ENCODE measurements at regions not wholly inside any gene's neighbourhood (a gene's known extent, or its start where the extent isn't known, plus 50 kb on each side); places are given as distances from the start of the nearest gene placed in this dataset.

GRCh38 chr12:107544937-107545336 lies 140.7 kb upstream of the PWP1 start:
- Histone ChIP-seq H3K4me3 (ENCODE audit: low read depth in 1 of 2, low read length in 2 of 2) (no peak overlapping the region), H3K36me3 (ENCODE audit: insufficient read depth, low read length) (no peaks in the 10 kb centered on the region), H3K9ac (ENCODE audit: low read length) (no peak overlapping the region), H3K27ac (ENCODE audit: low read depth, low read length) (no peak overlapping the region), H3K27me3 (ENCODE audit: control insufficient read depth in 1 of 2, insufficient read depth in 2 of 2, low read length in 2 of 2) (no peaks in the 10 kb centered on the region), H3K9me3 (ENCODE audit: low read length) (no peaks in the 10 kb centered on the region), H3K4me1 (ENCODE audit: insufficient read depth, low read length) (no peaks in the 10 kb centered on the region)

- no peak overlapping the region for H3K27ac ChIP-seq (ENCODE audit: low read depth, low read length)
These were observed 139.8 kb upstream of the PWP1 start for GRCh38 chr12:107545737-107546353.

GRCh38 chr12:107547389-107547788 lies 138.2 kb upstream of the PWP1 start:
- Histone ChIP-seq H3K9ac (ENCODE audit: low read length) (no peak overlapping the region), H3K4me3 (ENCODE audit: low read depth in 1 of 2, low read length in 2 of 2) (no peak overlapping the region), H3K36me3 (ENCODE audit: insufficient read depth, low read length) (no peaks in the 10 kb centered on the region), H3K4me1 (ENCODE audit: insufficient read depth, low read length) (no peaks in the 10 kb centered on the region), H3K27me3 (ENCODE audit: control insufficient read depth in 1 of 2, insufficient read depth in 2 of 2, low read length in 2 of 2) (no peaks in the 10 kb centered on the region), H3K27ac (ENCODE audit: low read depth, low read length) (no peak overlapping the region), H3K9me3 (ENCODE audit: low read length) (no peaks in the 10 kb centered on the region)

More at GRCh38 chr12:107545737-107546353, 139.8 kb upstream of the PWP1 start:
- Histone ChIP-seq H3K4me3 (ENCODE audit: low read depth in 1 of 2, low read length in 2 of 2) (no peak overlapping the region), H3K4me1 (ENCODE audit: insufficient read depth, low read length) (no peaks in the 10 kb centered on the region), H3K27me3 (ENCODE audit: control insufficient read depth in 1 of 2, insufficient read depth in 2 of 2, low read length in 2 of 2) (no peaks in the 10 kb centered on the region), H3K9me3 (ENCODE audit: low read length) (no peaks in the 10 kb centered on the region), H3K9ac (ENCODE audit: low read length) (no peak overlapping the region), H3K36me3 (ENCODE audit: insufficient read depth, low read length) (no peaks in the 10 kb centered on the region)

- no peaks in the 10 kb centered on the region for H3K9me3 ChIP-seq (ENCODE audit: low read length)
- H3K4me3 ChIP-seq (ENCODE audit: low read depth in 1 of 2, low read length in 2 of 2), result no peak overlapping the region
- no peak overlapping the region for H3K27ac ChIP-seq (ENCODE audit: low read depth, low read length)
- H3K36me3 ChIP-seq (ENCODE audit: insufficient read depth, low read length), result no peaks in the 10 kb centered on the region
- H3K4me1 ChIP-seq (ENCODE audit: insufficient read depth, low read length), result no peaks in the 10 kb centered on the region
- no peaks in the 10 kb centered on the region for H3K27me3 ChIP-seq (ENCODE audit: control insufficient read depth in 1 of 2, insufficient read depth in 2 of 2, low read length in 2 of 2)
- no peak overlapping the region for H3K9ac ChIP-seq (ENCODE audit: low read length)
These were observed 135.7 kb upstream of the PWP1 start for GRCh38 chr12:107549651-107550480.

- no peak overlapping the region for H3K9ac ChIP-seq (ENCODE audit: low read length)
- H3K9me3 ChIP-seq (ENCODE audit: low read length), result no peaks in the 10 kb centered on the region
- H3K27ac ChIP-seq (ENCODE audit: low read depth, low read length), result no peak overlapping the region
These were observed 134.2 kb upstream of the PWP1 start for GRCh38 chr12:107551434-107551833.

GRCh38 chr12:107552263-107552662 lies 133.3 kb upstream of the PWP1 start:
- Histone ChIP-seq H3K27me3 (ENCODE audit: control insufficient read depth in 1 of 2, insufficient read depth in 2 of 2, low read length in 2 of 2) (no peaks in the 10 kb centered on the region), H3K4me1 (ENCODE audit: insufficient read depth, low read length) (no peaks in the 10 kb centered on the region), H3K9me3 (ENCODE audit: low read length) (no peaks in the 10 kb centered on the region), H3K27ac (ENCODE audit: low read depth, low read length) (no peak overlapping the region), H3K9ac (ENCODE audit: low read length) (no peak overlapping the region), H3K4me3 (ENCODE audit: low read depth in 1 of 2, low read length in 2 of 2) (no peak overlapping the region), H3K36me3 (ENCODE audit: insufficient read depth, low read length) (no peaks in the 10 kb centered on the region)

More at GRCh38 chr12:107551434-107551833, 134.2 kb upstream of the PWP1 start:
- Histone ChIP-seq H3K36me3 (ENCODE audit: insufficient read depth, low read length) (no peaks in the 10 kb centered on the region), H3K4me1 (ENCODE audit: insufficient read depth, low read length) (no peaks in the 10 kb centered on the region), H3K4me3 (ENCODE audit: low read depth in 1 of 2, low read length in 2 of 2) (no peak overlapping the region), H3K27me3 (ENCODE audit: control insufficient read depth in 1 of 2, insufficient read depth in 2 of 2, low read length in 2 of 2) (no peaks in the 10 kb centered on the region)

- H3K9ac ChIP-seq (ENCODE audit: low read length), result no peak overlapping the region
- no peaks in the 10 kb centered on the region for H3K27me3 ChIP-seq (ENCODE audit: control insufficient read depth in 1 of 2, insufficient read depth in 2 of 2, low read length in 2 of 2)
- H3K27ac ChIP-seq (ENCODE audit: low read depth, low read length), result no peak overlapping the region
- H3K4me3 ChIP-seq (ENCODE audit: low read depth in 1 of 2, low read length in 2 of 2), result no peak overlapping the region
- no peaks in the 10 kb centered on the region for H3K4me1 ChIP-seq (ENCODE audit: insufficient read depth, low read length)
- H3K36me3 ChIP-seq (ENCODE audit: insufficient read depth, low read length), result no peaks in the 10 kb centered on the region
- H3K9me3 ChIP-seq (ENCODE audit: low read length), result no peaks in the 10 kb centered on the region
These were observed 132.3 kb upstream of the PWP1 start for GRCh38 chr12:107553211-107553765.

GRCh38 chr12:107554941-107555340 lies 130.7 kb upstream of the PWP1 start:
- Histone ChIP-seq H3K9ac (ENCODE audit: low read length) (no peak overlapping the region), H3K9me3 (ENCODE audit: low read length) (no peaks in the 10 kb centered on the region), H3K4me3 (ENCODE audit: low read depth in 1 of 2, low read length in 2 of 2) (no peak overlapping the region), H3K27ac (ENCODE audit: low read depth, low read length) (no peak overlapping the region), H3K27me3 (ENCODE audit: control insufficient read depth in 1 of 2, insufficient read depth in 2 of 2, low read length in 2 of 2) (no peaks in the 10 kb centered on the region), H3K4me1 (ENCODE audit: insufficient read depth, low read length) (no peaks in the 10 kb centered on the region), H3K36me3 (ENCODE audit: insufficient read depth, low read length) (no peaks in the 10 kb centered on the region)

- no peaks in the 10 kb centered on the region for H3K4me1 ChIP-seq (ENCODE audit: insufficient read depth, low read length)
- no peak overlapping the region for H3K9ac ChIP-seq (ENCODE audit: low read length)
- H3K36me3 ChIP-seq (ENCODE audit: insufficient read depth, low read length), result no peaks in the 10 kb centered on the region
- no peak overlapping the region for H3K4me3 ChIP-seq (ENCODE audit: low read depth in 1 of 2, low read length in 2 of 2)
- H3K27ac ChIP-seq (ENCODE audit: low read depth, low read length), result no peak overlapping the region
- no peaks in the 10 kb centered on the region for H3K9me3 ChIP-seq (ENCODE audit: low read length)
- H3K27me3 ChIP-seq (ENCODE audit: control insufficient read depth in 1 of 2, insufficient read depth in 2 of 2, low read length in 2 of 2), result no peaks in the 10 kb centered on the region
These were observed 128.6 kb upstream of the PWP1 start for GRCh38 chr12:107557026-107557425.

GRCh38 chr12:107557589-107558100 lies 128.0 kb upstream of the PWP1 start:
- no peaks in the 10 kb centered on the region for H3K4me1 ChIP-seq (ENCODE audit: insufficient read depth, low read length)
- no peak overlapping the region for H3K4me3 ChIP-seq (ENCODE audit: low read depth in 1 of 2, low read length in 2 of 2)
- H3K9ac ChIP-seq (ENCODE audit: low read length), result no peak overlapping the region
- H3K27ac ChIP-seq (ENCODE audit: low read depth, low read length), result no peak overlapping the region
- no peaks in the 10 kb centered on the region for H3K27me3 ChIP-seq (ENCODE audit: control insufficient read depth in 1 of 2, insufficient read depth in 2 of 2, low read length in 2 of 2)
- H3K36me3 ChIP-seq (ENCODE audit: insufficient read depth, low read length), result no peaks in the 10 kb centered on the region
- no peaks in the 10 kb centered on the region for H3K9me3 ChIP-seq (ENCODE audit: low read length)

GRCh38 chr12:107558141-107558815 lies 127.3 kb upstream of the PWP1 start:
- H3K4me3 ChIP-seq (ENCODE audit: low read depth in 1 of 2, low read length in 2 of 2), result no peak overlapping the region
- H3K4me1 ChIP-seq (ENCODE audit: insufficient read depth, low read length), result no peaks in the 10 kb centered on the region
- no peak overlapping the region for H3K9ac ChIP-seq (ENCODE audit: low read length)
- H3K36me3 ChIP-seq (ENCODE audit: insufficient read depth, low read length), result no peaks in the 10 kb centered on the region
- H3K9me3 ChIP-seq (ENCODE audit: low read length), result no peaks in the 10 kb centered on the region
- no peaks in the 10 kb centered on the region for H3K27me3 ChIP-seq (ENCODE audit: control insufficient read depth in 1 of 2, insufficient read depth in 2 of 2, low read length in 2 of 2)
- H3K27ac ChIP-seq (ENCODE audit: low read depth, low read length), result no peak overlapping the region
